RPMI7951 (cell line): ENCODE measurements at regions not wholly inside any gene's neighbourhood (a gene's known extent, or its start where the extent isn't known, plus 50 kb on each side); places are given as distances from the start of the nearest gene placed in this dataset.
"Not testable (repeated sequence)": the region's sequence is repeated elsewhere in the genome, so short reads cannot be mapped to it uniquely, and the experiment has no call there.

Experiments used
- DNase-seq: peaks from one replicate; pipeline ENCODE4 v3.0.0-alpha.2; 2012; ENCODE audit warnings: low read depth

DNA sequence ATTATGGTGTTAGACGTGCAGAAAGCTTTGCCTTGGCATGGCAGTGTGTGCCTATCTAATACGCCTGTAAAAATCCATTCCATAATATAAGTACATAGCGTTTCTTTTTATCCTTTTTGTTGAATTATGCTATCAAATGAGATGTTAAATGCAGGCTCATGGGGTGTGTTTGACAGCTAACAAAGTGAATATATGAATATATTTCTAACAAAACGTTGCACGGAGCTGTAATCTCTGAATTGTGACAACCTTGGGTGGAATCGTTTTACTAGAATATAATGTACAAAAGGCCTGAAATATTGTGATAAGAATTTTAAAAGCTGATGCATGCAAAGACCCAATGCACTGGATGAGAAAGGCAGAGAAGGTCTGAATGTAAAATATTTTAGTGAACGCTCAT is 763.7 kb upstream of the TMEM132C start:
- no peak for DNase-seq

DNA sequence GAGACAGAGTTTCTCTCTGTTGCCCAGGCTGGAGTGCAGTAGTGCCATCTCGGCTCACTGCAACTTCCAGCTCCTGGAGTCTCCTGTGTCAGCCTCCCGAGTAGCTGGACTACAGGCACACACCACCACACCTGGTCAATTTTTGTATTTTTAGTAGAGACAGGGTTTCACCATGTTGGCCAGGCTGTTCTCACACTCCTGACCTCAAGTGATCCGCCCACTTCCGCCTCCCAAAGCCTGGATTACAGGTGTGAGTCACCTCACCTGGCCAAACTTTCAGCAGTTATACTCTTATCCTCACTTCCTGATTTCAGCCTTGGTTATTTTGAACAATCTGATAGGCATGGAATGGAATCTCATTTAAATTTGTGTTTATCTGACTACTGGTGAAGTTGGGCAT is 763.0 kb upstream of the TMEM132C start:
- not testable (repeated sequence) for DNase-seq

DNA sequence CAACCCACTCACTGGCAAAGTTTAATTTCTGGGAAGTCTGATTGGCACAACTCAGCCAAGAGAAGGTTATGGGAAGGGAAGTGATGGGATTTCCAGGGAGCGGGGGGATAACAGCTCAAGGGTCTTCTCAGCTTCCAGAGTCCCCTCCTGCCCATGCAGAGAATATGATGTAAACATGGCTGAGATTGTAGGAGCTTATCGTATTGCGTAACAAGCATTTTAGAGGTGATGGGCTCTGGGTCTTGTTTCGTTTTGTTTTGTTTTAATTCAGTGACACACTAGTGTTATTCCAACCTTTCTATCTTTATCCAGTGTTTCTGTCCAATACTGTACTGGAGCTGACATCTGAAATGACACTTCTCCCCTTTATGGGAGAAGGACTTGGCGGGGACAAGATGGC is 762.1 kb upstream of the TMEM132C start:
- no peak for DNase-seq

DNA sequence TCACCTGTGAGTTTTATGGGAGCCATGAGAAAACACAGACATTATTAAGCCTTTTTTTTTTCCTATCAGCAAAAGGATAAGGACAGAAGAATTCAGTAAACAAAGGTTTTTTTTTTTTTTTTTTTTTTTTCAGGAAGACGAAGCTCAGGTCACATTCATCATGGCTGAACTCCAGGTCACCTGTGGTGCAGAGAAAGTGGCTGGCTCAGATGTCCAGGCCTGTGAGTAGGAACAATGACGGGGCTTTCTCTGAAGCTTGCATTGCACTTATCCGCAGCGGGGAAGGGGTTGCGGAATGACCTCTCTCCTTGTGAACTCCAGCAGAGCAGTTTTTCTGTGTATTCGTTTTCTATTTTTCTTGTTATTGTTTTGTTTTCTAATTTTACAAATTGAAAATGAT is 759.6 kb upstream of the TMEM132C start:
- no peak for DNase-seq

DNA sequence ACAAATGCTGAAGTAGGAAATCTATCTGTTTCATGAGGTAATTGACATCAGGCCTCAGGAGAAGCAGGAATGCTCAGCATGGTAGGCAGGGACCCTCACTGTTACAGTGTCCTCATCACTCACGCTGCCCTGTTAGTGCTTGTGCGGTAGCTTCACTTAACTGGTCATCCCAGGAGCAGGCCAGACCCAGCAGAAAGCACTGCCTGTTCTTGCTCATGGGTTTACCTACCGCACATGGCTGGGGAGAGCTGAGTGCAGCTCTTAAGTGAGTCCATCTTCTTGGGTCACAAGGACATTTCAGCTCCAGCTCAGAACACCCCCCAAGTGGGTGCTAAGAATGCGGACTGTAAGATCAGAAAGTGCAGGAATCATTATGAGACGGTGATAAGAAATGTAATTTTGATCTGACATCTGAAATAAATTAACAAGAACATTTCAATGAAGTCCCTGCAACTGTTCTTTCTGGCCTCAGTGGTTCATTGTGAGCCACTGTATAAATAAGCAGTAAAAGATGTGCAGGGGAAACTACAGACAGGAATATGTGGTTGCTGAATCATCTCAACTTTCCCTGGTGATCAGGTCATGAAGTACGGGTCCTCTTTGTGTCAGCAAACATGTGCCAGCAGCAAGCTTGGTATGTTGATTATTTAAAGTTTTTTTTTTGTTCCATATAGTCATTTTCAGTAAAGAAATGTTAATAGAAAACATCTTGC is 757.7 kb upstream of the TMEM132C start:
- DNase-seq = peak; percentile 78

DNA sequence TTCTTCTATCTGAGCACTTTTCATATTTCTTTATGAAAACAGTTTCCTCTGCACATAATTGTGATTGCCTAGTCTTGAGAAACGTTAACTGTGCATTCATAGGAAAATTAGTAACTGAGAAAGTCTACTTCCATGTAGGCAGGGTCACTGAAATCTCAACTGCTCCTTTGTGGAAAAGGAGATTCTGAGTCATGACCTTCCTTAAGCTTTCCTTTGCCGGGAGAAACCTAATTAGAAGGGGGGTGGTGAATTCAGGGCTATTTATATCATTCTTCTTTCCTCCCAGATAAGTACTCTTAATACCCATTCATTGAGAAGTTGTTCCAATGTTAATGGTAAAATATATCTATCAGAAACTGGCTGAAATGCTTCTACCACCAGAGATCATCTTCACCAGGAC is 751.0 kb upstream of the TMEM132C start:
- peak; percentile 65 for DNase-seq

DNA sequence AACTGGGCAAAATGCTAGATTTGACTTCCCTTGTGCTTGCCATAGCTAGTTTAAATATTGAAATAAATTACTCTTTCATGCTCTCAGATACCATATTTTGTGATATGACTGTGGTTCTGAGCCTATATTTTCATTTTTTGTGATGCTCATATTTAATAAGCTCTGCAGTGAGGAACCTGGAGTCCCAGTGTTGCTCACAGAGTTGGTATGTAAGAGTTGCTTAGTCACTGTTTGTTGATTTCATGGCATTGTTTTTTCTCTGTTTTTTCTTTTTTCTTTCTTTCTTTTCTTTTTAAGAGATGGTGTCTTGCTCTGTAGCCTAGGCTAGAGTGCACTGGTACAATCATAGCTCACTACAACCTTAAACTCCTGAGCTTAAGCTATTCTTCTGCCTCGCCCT is 750.5 kb upstream of the TMEM132C start:
- DNase-seq = peak; percentile 15

DNA sequence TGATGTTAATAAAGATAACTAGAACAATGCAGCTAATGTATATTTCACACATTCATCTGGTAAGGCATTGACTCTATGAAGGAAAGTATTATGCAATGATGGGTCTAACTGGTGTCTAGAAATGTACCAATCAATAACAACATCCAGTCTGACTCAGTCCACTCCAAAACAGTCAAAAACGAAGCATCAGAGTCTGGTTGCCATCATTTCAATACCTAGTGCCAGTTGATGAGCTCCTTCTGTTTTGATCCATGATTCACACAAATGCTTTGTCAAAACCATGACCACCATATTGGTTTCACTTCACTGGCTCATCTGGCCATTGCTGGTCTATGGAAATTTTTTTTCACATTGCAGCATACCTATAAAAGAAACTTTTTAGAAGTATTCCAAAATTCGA is 747.2 kb upstream of the TMEM132C start:
- DNase-seq = no peak

DNA sequence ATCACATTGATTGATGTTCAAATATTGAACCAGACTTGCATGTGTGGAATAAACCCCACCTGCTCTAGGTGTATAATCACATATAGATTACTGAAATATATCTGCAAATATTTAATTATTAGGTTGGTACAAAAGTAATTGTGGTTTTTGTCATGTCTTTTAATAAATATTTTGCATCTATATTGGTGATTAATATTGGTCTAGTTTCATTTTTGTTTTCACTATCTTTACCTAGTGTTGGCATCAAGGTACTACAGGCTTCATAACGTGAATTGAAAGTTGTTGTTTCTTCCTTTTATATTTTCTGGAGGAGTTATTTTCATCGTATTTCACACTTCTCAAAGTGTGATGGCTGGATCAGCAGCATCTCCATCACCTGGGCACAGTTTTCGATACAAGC is 740.0 kb upstream of the TMEM132C start:
- no peak for DNase-seq

DNA sequence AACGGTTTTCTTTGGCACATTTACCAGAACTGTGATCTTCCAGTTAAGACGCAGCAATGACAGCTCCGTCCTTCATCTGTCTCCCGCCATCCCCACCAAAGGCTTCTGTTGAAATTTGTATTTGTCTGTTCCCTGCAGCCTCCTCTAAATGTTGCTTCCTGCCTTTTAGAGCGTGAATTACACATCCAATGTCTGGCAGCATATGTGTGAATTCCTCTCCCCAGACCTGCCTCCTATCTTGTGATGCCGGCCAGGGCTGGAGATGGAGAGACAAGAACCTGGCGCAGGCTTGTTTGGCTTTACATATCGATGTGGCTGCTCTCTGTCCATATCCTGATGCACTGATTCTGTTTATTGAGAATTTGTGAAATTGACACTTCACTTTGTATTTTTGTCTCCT is 738.4 kb upstream of the TMEM132C start:
- DNase-seq = no peak

DNA sequence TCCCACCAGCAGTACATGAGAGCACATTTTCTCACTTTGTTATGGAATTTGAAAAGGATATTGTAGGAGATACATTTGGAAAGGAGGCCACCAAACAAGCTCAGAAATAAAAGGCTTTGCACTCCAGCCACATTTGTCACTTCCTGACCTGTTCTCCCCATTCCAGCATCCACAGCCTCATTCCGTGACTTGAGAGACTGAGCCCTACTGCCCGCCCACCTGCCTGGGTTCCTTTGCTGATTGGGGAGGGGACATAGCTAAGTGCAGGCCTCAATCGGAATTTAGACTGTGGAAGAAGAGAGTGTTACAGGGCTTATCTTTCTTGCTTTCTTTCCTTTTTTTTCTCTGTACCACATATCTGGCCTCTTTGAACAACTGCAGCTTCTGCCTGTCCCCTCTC is 735.4 kb upstream of the TMEM132C start:
- DNase-seq = no peak

DNA sequence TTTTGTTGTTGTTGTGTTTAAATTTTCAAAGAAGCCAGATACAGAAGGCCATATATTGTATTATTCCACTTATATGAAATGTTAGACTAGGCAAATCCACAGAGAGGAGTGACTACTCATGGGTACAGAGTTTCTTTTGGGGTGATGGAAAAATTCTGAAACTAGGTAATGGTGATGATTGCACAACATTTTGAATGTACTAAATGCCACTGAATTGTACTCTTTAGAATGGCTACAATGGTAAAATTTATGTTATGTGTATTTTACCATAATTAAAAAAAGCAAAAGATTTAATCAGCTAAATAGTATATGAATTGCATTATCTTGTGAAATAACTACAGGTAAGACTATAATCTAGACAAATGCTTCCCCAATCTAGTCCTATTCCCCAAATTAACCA is 733.6 kb upstream of the TMEM132C start:
- DNase-seq = no peak

DNA sequence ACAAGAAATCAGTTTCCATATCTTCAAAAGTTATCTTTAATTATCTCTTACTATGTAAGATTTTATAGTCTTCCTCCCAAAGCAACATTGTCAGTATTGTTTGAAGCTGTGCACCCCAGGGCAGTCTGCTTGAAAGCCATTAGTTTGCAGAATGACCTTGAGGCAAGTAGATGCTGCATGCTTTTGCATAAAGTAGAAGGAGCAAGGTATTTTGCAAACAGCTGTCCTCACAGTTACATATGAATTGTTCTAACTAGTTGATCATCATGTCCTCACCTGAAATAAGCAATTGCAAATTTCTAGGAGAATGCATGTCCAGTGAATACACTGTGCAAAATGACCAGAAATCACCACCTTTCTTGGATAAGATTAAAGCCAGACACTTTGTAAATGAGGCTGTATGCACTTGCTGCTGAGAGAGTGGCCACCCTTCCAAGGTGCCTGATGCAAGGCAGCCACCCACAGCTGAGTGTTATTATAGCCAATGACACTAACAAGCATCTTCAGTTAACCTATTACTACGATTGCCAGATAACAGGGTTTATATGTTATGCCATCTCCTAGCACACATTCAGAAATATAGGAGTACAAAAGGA is 730.0 kb upstream of the TMEM132C start:
- no peak for DNase-seq

DNA sequence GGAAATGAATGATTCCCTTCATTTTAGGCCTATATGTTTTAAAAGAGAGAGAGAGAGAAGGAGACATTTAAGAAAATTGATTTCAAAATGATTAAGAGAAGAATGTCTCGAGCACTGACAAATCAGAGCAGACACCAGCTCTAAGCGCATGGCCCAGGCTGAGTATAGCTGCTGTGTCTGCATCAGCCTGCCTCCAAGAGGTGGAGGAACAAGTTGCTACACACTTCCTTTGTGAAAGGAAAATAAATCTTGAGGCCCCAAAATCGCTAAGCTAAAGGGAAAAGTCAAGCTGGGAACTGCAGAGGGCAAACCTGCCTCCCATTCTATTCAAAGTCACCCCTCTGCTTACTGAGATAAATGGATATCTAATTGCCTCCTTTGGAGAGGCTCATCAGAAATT is 728.7 kb upstream of the TMEM132C start:
- no peak for DNase-seq

DNA sequence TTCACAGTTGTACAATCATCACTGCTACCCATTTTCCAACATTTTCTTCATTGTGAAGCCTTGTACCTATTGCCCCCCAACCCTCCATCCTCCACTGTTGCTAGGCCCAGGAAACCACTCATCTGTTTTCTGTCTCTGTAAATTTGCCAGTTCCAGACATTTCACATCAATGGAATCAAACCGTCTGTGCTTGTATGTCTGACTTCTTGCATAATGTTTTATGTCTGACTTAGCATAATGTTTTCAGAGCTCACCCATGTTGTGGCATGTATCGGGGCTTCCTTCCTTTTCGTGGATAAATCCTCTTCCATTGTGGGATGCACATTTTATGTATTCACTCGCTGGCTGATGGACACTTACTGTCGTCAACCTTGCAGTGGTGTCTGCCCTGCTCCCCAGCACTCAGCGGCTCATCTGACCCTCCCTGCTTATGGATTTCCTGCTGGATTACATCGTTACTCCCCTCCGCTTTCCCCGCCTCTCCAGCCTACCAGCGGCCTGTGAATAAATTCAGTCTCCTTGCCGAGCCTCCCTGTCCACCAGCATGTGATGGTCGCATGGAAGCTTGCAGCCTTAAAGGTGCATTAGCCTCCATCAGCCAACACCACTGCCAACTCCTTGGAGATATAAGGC is 727.6 kb upstream of the TMEM132C start:
- peak; percentile 22 for DNase-seq

DNA sequence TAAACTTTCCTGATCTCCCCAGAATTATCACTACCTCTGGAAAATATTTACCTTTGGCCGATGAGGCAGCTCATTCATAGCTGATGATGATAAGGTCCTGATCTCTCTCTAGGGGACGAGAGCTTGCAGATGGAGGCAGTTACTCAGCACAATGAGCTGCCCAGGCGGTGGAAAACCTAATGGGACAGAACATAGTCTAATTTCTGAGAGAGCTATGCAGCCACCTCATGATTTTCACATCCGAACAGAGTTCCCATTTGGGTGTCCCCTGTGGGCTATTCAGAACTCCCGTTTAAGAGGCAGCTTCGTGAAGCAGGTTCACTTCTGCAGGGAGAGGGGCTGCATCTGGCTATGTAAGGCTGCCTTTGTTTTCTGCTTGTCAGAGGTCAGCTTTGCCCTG is 724.6 kb upstream of the TMEM132C start:
- DNase-seq = no peak

DNA sequence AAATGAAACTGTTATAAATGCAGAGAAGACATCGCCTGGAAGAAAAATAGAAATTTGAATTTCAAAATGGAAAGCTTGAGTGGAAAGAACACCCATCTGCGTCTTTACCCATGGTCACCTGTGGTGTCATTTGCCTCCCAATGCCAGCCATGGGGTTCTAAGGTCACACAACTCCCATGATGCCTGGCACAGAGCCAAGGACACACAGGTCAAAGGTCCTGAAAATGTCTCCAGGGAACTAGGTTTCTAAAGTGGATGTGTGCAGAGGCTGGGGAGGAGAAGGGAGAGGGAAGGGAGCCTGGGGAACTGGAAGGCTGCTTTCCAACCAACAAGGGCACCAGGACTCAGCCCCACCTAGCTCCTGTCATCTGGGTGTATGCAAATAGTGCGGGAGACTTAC is 724.0 kb upstream of the TMEM132C start:
- no peak for DNase-seq

DNA sequence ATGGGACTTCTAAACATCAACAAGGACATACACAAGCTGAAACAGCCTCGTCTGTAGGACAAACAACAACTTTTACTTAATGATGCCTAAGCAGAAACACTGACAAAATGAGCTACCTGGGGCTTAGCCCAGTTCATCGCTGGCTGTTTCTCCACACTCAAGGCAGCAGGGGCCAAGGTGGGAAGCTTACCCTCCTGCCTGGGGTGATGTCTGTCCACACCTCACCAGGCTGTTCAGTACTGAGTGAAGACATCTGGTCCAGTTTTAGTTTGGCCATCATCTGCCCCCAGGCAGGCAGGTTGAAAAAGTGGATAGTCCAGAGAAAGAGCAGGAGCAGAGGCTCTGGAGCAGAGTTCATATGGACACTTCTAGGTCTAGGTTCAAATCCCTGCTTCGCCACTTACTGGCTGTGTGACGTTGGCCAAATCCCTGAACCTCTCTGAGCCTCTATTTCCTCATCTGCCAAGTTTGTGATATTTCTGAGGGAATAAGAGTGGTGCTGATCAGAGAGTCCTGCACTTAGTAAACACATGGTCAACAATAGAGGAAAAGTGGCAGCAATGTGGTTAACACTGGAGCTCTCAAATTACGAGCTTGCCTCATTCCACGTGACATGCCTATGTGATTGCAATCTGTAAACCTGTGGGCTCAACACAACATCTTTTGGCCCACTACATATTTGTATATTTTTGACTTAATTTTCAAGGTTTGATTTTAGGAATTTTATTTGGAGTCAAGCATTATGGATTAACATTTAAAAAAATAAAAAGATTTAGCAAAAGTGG is 720.1 kb upstream of the TMEM132C start:
- no peak for DNase-seq

DNA sequence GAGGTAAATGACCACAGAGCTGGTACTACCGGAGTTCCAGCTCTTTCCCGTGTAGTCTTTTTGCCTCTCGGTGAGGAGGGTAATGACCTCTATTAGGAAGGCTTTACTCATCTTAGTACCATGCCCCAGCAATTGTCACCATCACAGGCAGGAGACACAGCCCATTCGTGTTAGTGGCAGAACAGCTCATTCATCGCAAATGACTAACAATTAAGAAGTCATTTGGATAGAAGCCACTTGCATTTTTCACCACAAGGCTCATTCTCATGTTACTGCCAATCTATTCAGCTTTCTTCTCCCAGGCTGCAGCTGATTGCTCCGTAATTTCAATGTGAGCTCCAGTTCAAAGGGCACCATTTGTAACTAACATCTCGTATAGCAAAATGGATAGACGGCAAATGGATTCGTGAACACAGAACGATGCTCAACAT is 718.8 kb upstream of the TMEM132C start:
- peak; percentile 89 for DNase-seq

DNA sequence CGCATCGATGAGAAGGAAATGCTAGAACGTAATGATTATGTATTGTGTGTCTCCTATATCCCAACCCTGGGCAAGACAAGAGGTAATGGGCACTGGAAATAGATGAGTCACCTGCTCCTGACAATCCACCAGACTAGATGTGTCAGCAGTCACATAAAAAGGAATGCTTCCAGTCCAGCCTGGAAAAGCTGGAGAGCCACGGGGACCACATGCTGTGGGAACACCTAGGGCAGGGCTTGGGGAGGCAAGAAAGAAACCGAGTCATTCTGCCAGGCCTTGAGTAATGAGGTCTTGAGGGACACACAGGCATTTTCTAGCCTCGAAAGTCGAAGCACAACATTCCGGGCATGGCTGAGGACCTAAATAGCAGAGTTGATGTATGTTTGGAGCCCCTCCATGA is 716.7 kb upstream of the TMEM132C start:
- DNase-seq = peak; percentile 84

DNA sequence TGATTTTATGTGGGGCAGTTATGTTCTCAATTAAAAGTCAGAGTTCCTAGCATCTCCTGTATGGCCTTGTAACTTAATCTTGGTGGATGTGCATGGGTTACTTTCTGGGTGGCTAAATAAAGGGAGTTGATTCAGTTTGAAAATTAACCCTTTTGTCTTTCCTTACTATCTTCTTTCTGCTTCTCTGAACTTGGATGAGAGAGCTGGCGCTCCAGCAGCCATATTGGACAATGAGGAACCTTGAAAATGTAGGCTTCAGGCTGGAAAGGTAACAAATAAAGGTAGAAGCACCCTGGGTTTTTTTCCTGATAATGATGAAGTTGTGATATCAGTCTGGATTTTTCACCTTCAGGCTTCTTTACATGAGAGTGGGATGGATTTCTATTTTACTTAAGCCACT is 714.1 kb upstream of the TMEM132C start:
- no peak for DNase-seq

DNA sequence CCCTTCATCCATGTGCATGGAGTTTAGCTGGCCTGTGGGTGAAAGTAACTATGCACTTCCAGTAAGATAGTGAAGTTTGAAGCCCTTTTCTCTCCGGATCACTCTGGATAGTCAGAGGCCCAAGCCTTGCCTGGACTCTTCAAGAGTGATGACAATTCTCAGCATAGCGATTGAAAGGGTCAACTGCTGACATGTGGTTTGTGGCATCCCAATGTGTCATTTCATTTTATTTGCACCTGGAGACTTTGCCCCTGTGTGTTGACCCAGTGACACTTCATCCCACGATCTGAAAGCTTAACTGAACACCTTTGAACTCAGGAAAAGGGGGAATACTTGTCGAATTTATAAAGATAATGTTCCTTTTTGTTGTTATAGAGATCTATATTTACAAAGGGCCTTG is 711.9 kb upstream of the TMEM132C start:
- DNase-seq = no peak
